IMR-90 (cell line): ENCODE measurements at regions not wholly inside any gene's neighbourhood (a gene's known extent, or its start where the extent isn't known, plus 50 kb on each side); places are given as distances from the start of the nearest gene placed in this dataset.

ENCODE experiments used
- ATAC-seq: fragments of 200-7000 bp; cut with Tn5 transposase; 2 replicates; pipeline ENCODE4 v1.9.1; 2020; ENCODE audit warnings: low read depth, mild to moderate bottlenecking, moderate library complexity
- BruUV-seq: library from RNA; stranded (reverse); fragments of 400-500 nt; replicated peaks from 2 replicates; lab custom pipeline; 2021; lab: Mats Ljungman, UMichigan
- CTCF ChIA-PET: fragments of 300-600 bp; formaldehyde crosslinking; extraction: SDS; loops from one replicate; lab custom pipeline; 2021; ENCODE audit warnings: antibody characterized with exemption; lab: Yijun Ruan, JAX
- POLR2A ChIA-PET: fragments of 300-600 bp; sonication (Branson Sonifier 250); formaldehyde crosslinking; loops from one replicate; lab custom pipeline; 2022; ENCODE audit warnings: antibody characterized with exemption; ENCODE audit not compliant: unreplicated experiment; lab: Charles Lee
- DNase-seq: peaks from one replicate; pipeline ENCODE4 v3.0.0; 2013
- H2AFZ ChIP-seq: replicated peaks from 2 replicates; pipeline ENCODE3; 2013; ENCODE audit warnings: low read length, mild to moderate bottlenecking; ENCODE audit not compliant: poor library complexity
- H2AK5ac ChIP-seq: 2 replicates; pipeline ENCODE4 v1.6.1; 2013; ENCODE audit warnings: low read depth, low read length, inconsistent platforms
- H2AK9ac ChIP-seq: replicated peaks from 2 replicates; pipeline ENCODE3; 2013; ENCODE audit warnings: mild to moderate bottlenecking, low read depth, low read length, moderate library complexity; ENCODE audit not compliant: poor library complexity
- H2BK120ac ChIP-seq: 2 replicates; pipeline ENCODE4 v1.6.1; 2013; ENCODE audit warnings: low read depth, low read length, inconsistent platforms
- H2BK15ac ChIP-seq: 3 replicates; pipeline ENCODE4 v1.6.1; 2013; ENCODE audit warnings: low read depth, low read length, inconsistent platforms
- H2BK20ac ChIP-seq: 2 replicates; pipeline ENCODE4 v1.6.1; 2013; ENCODE audit warnings: low read depth, mild to moderate bottlenecking, inconsistent platforms, low read length, moderate library complexity
- H2BK5ac ChIP-seq: 2 replicates; pipeline ENCODE4 v1.6.1; 2013; ENCODE audit warnings: mild to moderate bottlenecking, low read depth, low read length, inconsistent platforms; ENCODE audit not compliant: poor library complexity, severe bottlenecking
- H3K14ac ChIP-seq: replicated peaks from 2 replicates; pipeline ENCODE4 v1.6.1; 2013; ENCODE audit warnings: low read depth, low read length, inconsistent platforms
- H3K18ac ChIP-seq: 2 replicates; pipeline ENCODE4 v1.6.1; 2013; ENCODE audit warnings: low read depth, low read length, control low read depth
- H3K23ac ChIP-seq: 2 replicates; pipeline ENCODE4 v1.6.1; 2013; ENCODE audit warnings: low read depth, low read length, inconsistent platforms
- H3K27ac ChIP-seq: 2 replicates; pipeline ENCODE4 v1.5.1; 2013; ENCODE audit warnings: mild to moderate bottlenecking, control low read depth, low read length; ENCODE audit not compliant: insufficient read depth
- H3K27me3 ChIP-seq: 2 replicates; pipeline ENCODE4 v1.6.1; 2013; ENCODE audit warnings: low read length; ENCODE audit not compliant: control insufficient read depth, insufficient read depth
- H3K36me3 ChIP-seq: 2 replicates; pipeline ENCODE4 v1.6.1; 2013; ENCODE audit warnings: low read length, mixed read lengths; ENCODE audit not compliant: control insufficient read depth, insufficient read depth
- H3K4ac ChIP-seq: 2 replicates; pipeline ENCODE4 v1.6.1; 2013; ENCODE audit warnings: low read depth, low read length, inconsistent platforms
- H3K4me1 ChIP-seq: 2 replicates; pipeline ENCODE4 v1.6.1; 2013; ENCODE audit warnings: low read length, mixed read lengths; ENCODE audit not compliant: control insufficient read depth, insufficient read depth
- H3K4me2 ChIP-seq: 2 replicates; pipeline ENCODE4 v1.6.1; 2013; ENCODE audit warnings: low read depth, mild to moderate bottlenecking, control low read depth, low read length, moderate library complexity
- H3K4me3 ChIP-seq: 2 replicates; pipeline ENCODE4 v1.5.1; 2013; ENCODE audit warnings: low read depth, mild to moderate bottlenecking, control low read depth, low read length, moderate library complexity; ENCODE audit not compliant: insufficient read depth
- H3K56ac ChIP-seq: 2 replicates; pipeline ENCODE4 v1.6.1; 2013; ENCODE audit warnings: low read length, inconsistent platforms; ENCODE audit not compliant: insufficient read depth; ENCODE audit errors: extremely low read depth
- H3K79me1 ChIP-seq, 2 experiments: 2 replicates each; pipeline ENCODE4 v1.6.1; 2013; ENCODE audit warnings: low read length in 2 of 2, inconsistent platforms in 1 of 2, low read depth in 1 of 2
- H3K9ac ChIP-seq: 2 replicates; pipeline ENCODE4 v1.6.1; 2013; ENCODE audit warnings: low read depth, low read length, control low read depth
- H3K9me1 ChIP-seq: 2 replicates; pipeline ENCODE4 v1.6.1; 2013; ENCODE audit warnings: low read length, inconsistent platforms; ENCODE audit not compliant: insufficient read depth
- H3K9me3 ChIP-seq: 2 replicates; pipeline ENCODE4 v1.6.1; 2013; ENCODE audit warnings: low read length; ENCODE audit not compliant: control insufficient read depth, insufficient read depth
- H4K20me1 ChIP-seq: 2 replicates; pipeline ENCODE4 v1.6.1; 2013; ENCODE audit warnings: low read length, inconsistent platforms; ENCODE audit not compliant: insufficient read depth
- H4K5ac ChIP-seq: 2 replicates; pipeline ENCODE4 v1.6.1; 2013; ENCODE audit warnings: mild to moderate bottlenecking, low read depth, low read length, control low read depth
- H4K8ac ChIP-seq, 2 experiments: 2 replicates each; pipeline ENCODE4 v1.6.1; 2013; ENCODE audit warnings: low read depth in 2 of 2, low read length in 2 of 2, control low read depth in 1 of 2, inconsistent platforms in 1 of 2
- H4K91ac ChIP-seq: 2 replicates; pipeline ENCODE4 v1.6.1; 2013; ENCODE audit warnings: low read depth, low read length, inconsistent platforms; ENCODE audit not compliant: insufficient read depth
- MAFK ChIP-seq: IDR thresholded peaks from 2 replicates; pipeline ENCODE4 v1.6.1; 2012; ENCODE audit warnings: low read depth, low read length, improper control_type of control experiment
- RFX5 ChIP-seq: IDR thresholded peaks from 2 replicates; pipeline ENCODE4 v1.8.0; 2012; ENCODE audit warnings: low read depth, mild to moderate bottlenecking, low read length, moderate library complexity
- WGBS, 2 experiments: methylation state at CpG; one replicate each; pipeline versions ENCODE4 v1.1.5 to v1.1.7; 2013; ENCODE audit warnings: missing lambda C conversion rate in 2 of 2; ENCODE audit not compliant: insufficient read length in 1 of 2; ENCODE audit errors: extremely low coverage in 2 of 2; 5-methylcytosine and 5-hydroxymethylcytosine counted together
- dilution Hi-C: fragments of 300-500 bp; cut with HindIII; formaldehyde crosslinking; loops from one replicate; pipeline ENCODE4 v1.14.3; 2018; ENCODE audit warnings: low sequenced_read_pairs; ENCODE audit not compliant: unreplicated experiment
- in situ Hi-C: fragments of 300-500 bp; cut with MboI; formaldehyde crosslinking; loops from 3 replicates; pipeline ENCODE4 v1.14.3; 2019; ENCODE audit warnings: low sequenced_read_pairs, inconsistent platforms, mixed read lengths
- intact Hi-C: fragments of 100-400 bp; cut with micrococcal nuclease; formaldehyde crosslinking; loops from 2 replicates; pipeline ENCODE4 v1.10.0; 2022
- TF ChIP-seq, protein P1 (sequence below): fragments of 150-350 bp; IDR thresholded peaks from 2 replicates; pipeline ENCODE4 v1.6.1; 2017; ENCODE audit warnings: mild to moderate bottlenecking, antibody characterized with exemption, low read length, low read depth
- TF ChIP-seq, protein P2 (sequence below): fragments of 150-350 bp; IDR thresholded peaks from 2 replicates; pipeline ENCODE4 v1.6.1; 2016; ENCODE audit warnings: low read depth, mild to moderate bottlenecking, low read length, moderate library complexity, borderline replicate concordance

DNA sequence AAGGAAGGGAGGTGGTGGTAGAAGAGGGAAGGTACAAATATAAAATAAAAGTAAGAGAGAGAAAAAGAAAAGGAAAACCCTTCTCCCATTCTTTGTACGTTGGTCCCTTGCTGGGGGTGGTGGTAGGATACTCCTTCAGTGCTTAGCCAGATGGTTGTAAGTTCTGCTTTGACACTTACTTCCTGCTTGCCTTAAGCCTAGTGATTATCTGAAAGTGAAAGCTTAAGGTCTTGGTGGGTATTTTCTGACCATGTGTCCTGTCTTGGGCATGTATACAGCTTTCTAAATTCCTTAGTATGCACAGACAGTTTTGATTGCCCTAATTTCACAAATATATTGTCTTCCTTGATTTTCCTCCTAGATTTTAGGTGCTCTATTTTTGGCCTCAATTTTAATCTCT is 314.8 kb downstream of the PCDH17 start:
- intact Hi-C loops (no loop called here), in situ Hi-C loops (no loop called here)

More for the DNA sequence above, 314.8 kb downstream of the PCDH17 start:
- Histone ChIP-seq H2BK15ac (no peak overlapping the region), H2AK9ac (no peak overlapping the region), H4K20me1 (no peaks in the 10 kb centered on the region), H3K9me3 (peaks cover 7% of the 10 kb centered on the region; the same call in 1 of the 2 replicates), H2AFZ (no peak overlapping the region), H2BK5ac (no peak overlapping the region), H4K91ac (no peak overlapping the region), H3K27me3 (no peaks in the 10 kb centered on the region), H4K5ac (no peak overlapping the region), H3K4me2 (no peak overlapping the region), H2AK5ac (no peak overlapping the region), H3K56ac (no peak overlapping the region), H4K8ac (no peak overlapping the region), H3K18ac (no peak overlapping the region), H3K27ac (no peak overlapping the region), H2BK20ac (no peak overlapping the region), H2BK120ac (no peak overlapping the region), H3K36me3 (no peaks in the 10 kb centered on the region), H3K4me1 (no peaks in the 10 kb centered on the region), H3K79me1 (no peaks in the 10 kb centered on the region), H3K14ac (no peak overlapping the region), H3K9me1 (no peaks in the 10 kb centered on the region), H3K9ac (no peak overlapping the region), H3K4ac (no peak overlapping the region), H3K23ac (no peak overlapping the region), H3K4me3 (no peak overlapping the region)
- CTCF ChIA-PET: no interaction called here
- POLR2A ChIA-PET: no interaction called here
- no peak for ATAC-seq
- no peak for TF ChIP-seq MAFK
- no peak for TF ChIP-seq RFX5
- TF ChIP-seq, protein P1, sequence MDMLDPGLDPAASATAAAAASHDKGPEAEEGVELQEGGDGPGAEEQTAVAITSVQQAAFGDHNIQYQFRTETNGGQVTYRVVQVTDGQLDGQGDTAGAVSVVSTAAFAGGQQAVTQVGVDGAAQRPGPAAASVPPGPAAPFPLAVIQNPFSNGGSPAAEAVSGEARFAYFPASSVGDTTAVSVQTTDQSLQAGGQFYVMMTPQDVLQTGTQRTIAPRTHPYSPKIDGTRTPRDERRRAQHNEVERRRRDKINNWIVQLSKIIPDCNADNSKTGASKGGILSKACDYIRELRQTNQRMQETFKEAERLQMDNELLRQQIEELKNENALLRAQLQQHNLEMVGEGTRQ: no peak
- TF ChIP-seq, protein P2, sequence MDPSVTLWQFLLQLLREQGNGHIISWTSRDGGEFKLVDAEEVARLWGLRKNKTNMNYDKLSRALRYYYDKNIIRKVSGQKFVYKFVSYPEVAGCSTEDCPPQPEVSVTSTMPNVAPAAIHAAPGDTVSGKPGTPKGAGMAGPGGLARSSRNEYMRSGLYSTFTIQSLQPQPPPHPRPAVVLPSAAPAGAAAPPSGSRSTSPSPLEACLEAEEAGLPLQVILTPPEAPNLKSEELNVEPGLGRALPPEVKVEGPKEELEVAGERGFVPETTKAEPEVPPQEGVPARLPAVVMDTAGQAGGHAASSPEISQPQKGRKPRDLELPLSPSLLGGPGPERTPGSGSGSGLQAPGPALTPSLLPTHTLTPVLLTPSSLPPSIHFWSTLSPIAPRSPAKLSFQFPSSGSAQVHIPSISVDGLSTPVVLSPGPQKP: no peak
- no peak for DNase-seq
- BruUV-seq: no TSS peak
- dilution Hi-C loops: no loop called here
- no CpG with 5 or more reads among the region's 1 CpG for WGBS, 2 experiments
